Testis (tissue), 2 donors: ENCODE measurements at regions not wholly inside any gene's neighbourhood (a gene's known extent, or its start where the extent isn't known, plus 50 kb on each side); places are given as distances from the start of the nearest gene placed in this dataset.

Experiments
- CTCF ChIP-seq, 3 experiments: fragments of 450-650 bp in 2 of 3; fragments of 200-600 bp in 1 of 3; sonication (generic) in 1 of 3; IDR thresholded peaks; one replicate each; pipeline ENCODE4 v1.5.1; 2016 to 2019; ENCODE audit warnings: antibody characterized with exemption in 3 of 3, mild to moderate bottlenecking in 2 of 3, moderate library complexity in 1 of 3
- POLR2A ChIP-seq: fragments of 450-650 bp; IDR thresholded peaks from one replicate; pipeline ENCODE4 v1.6.1; 2017; ENCODE audit warnings: antibody characterized with exemption, mild to moderate bottlenecking, moderate library complexity

- TF ChIP-seq CTCF (IDR thresholded peaks at IDR 0.05) (no peak), POLR2A (no peak)
Measured at GRCh38 chr6:138596591-138596990, 97.3 kb upstream of the NHSL1 start.
